HFFc6 (cell line): ENCODE measurements at regions not wholly inside any gene's neighbourhood (a gene's known extent, or its start where the extent isn't known, plus 50 kb on each side); places are given as distances from the start of the nearest gene placed in this dataset.

Source experiments
- DNase-seq: peaks from one replicate; pipeline ENCODE4 v3.0.0-alpha.2; 2018
- H3K27ac Mint-ChIP-seq: 2 replicates; pipeline ENCODE4 v1.8.0; 2020; ENCODE audit warnings: mild to moderate bottlenecking, mixed read lengths
- H3K27me3 Mint-ChIP-seq: 2 replicates; pipeline ENCODE4 v1.8.0; 2021; ENCODE audit warnings: mild to moderate bottlenecking, moderate library complexity, mixed read lengths; ENCODE audit not compliant: insufficient read depth
- H3K36me3 Mint-ChIP-seq: 2 replicates; pipeline ENCODE4 v1.8.0; 2021; ENCODE audit warnings: low read depth, mixed read lengths
- H3K4me1 Mint-ChIP-seq: 2 replicates; pipeline ENCODE4 v1.8.0; 2020; ENCODE audit warnings: low read depth, mixed read lengths
- H3K4me3 Mint-ChIP-seq: 2 replicates; pipeline ENCODE4 v1.8.0; 2020; ENCODE audit warnings: mild to moderate bottlenecking, moderate library complexity, mixed read lengths
- H3K9me3 Mint-ChIP-seq: 2 replicates; pipeline ENCODE4 v1.8.0; 2020; ENCODE audit warnings: mild to moderate bottlenecking, mixed read lengths
- CTCF ChIP-seq: fragments of 200-600 bp; sonication (generic); IDR thresholded peaks from 2 replicates; pipeline ENCODE4 v1.5.0; 2021; ENCODE audit warnings: antibody characterized with exemption, mild to moderate bottlenecking

DNA sequence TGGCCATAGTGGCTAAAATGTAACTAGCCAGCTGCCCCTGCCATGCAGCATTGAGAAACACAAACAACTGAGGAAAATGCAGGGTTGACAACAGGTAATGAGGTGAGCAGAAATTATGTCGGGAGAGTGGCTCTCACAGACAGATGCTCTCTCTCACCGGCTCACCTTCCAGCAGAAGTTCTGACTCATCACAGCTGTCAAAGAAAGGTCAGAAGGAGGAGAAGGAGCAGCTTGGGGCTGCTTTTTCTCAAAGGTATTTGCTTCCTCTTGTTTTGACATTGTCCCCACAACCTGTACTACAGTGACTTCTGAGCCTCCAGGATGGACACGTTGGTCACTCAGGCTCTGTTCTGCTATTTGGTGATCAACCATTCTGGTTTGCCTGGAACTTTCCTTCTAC, 190.5 kb upstream of the HEY2 start:
- Mint-ChIP-seq H3K4me1 (no peaks in the 10 kb centered on the region), H3K4me3 (no peak overlapping the region), H3K36me3 (no peaks in the 10 kb centered on the region), H3K27ac (no peak overlapping the region), H3K9me3 (no peaks in the 10 kb centered on the region), H3K27me3 (peaks cover 2% of the 10 kb centered on the region)
- TF ChIP-seq CTCF = no peak
- DNase-seq = no peak

GRCh38 chr6:125562156-125562555, 187.3 kb upstream of the HEY2 start:
- no peak overlapping the region for H3K4me3 Mint-ChIP-seq
- H3K9me3 Mint-ChIP-seq = no peaks in the 10 kb centered on the region; the same call in 1 of the 2 replicates
- H3K4me1 Mint-ChIP-seq = no peaks in the 10 kb centered on the region
- no peak overlapping the region for H3K27ac Mint-ChIP-seq
- H3K27me3 Mint-ChIP-seq = no peaks in the 10 kb centered on the region; the same call in 1 of the 2 replicates
- DNase-seq = no peak
- TF ChIP-seq CTCF = no peak
- no peaks in the 10 kb centered on the region for H3K36me3 Mint-ChIP-seq

DNA sequence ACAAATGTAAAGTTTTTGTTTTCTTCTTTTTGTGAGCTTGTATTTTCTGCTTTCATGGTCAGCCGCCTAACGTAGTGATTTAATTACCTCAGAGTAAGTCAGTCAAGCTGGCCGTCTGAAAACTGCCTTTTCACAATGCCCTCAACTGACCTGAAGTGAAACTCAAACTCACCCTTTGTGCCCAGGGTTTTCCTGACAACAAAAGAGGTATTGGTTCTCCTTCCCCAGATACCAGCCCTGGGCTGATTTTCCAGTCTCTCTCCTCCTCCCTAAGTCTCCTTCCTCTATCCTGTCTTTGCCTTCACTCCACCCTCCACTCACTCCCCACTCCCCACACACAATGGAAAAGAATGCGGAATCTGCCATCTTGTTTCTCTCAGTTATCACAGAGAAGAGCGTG, 184.5 kb upstream of the HEY2 start:
- H3K27me3 Mint-ChIP-seq = peaks cover 1% of the 10 kb centered on the region
- no peak for TF ChIP-seq CTCF
- DNase-seq = no peak
- no peak overlapping the region for H3K27ac Mint-ChIP-seq
- H3K36me3 Mint-ChIP-seq = no peaks in the 10 kb centered on the region
- no peak overlapping the region for H3K4me3 Mint-ChIP-seq
- no peaks in the 10 kb centered on the region; the same call in 1 of the 2 replicates for H3K9me3 Mint-ChIP-seq
- no peaks in the 10 kb centered on the region for H3K4me1 Mint-ChIP-seq

GRCh38 chr6:125567407-125567806, 182.0 kb upstream of the HEY2 start:
- Mint-ChIP-seq H3K36me3 (no peaks in the 10 kb centered on the region), H3K27ac (no peak overlapping the region), H3K4me3 (no peak overlapping the region), H3K27me3 (peaks cover 1% of the 10 kb centered on the region; the same call in 1 of the 2 replicates), H3K4me1 (no peaks in the 10 kb centered on the region), H3K9me3 (no peaks in the 10 kb centered on the region; the same call in 1 of the 2 replicates)
- no peak for DNase-seq
- TF ChIP-seq CTCF = no peak

DNA sequence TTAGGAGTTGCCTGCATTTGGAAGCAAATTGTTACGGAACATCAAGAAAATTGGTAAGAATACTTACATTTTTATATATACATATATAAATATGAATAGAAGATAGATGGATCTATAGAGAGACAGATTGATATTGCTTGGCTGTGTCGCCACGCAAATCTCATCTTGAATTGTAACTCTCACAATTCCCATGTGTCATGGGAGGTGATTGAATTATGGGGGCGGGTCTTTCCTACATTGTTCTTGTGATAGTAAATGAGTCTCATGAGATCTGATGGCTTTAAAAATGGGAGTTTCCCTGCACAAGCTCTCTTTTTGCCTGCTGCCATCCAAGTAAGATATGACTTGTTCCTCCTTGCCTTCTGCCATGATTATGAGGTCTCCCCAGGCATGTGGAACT, 180.8 kb upstream of the HEY2 start:
- peaks cover 1% of the 10 kb centered on the region; the same call in 1 of the 2 replicates for H3K27me3 Mint-ChIP-seq
- H3K4me1 Mint-ChIP-seq = no peaks in the 10 kb centered on the region
- no peak for DNase-seq
- H3K4me3 Mint-ChIP-seq = no peak overlapping the region
- no peak for TF ChIP-seq CTCF
- no peak overlapping the region for H3K27ac Mint-ChIP-seq
- H3K9me3 Mint-ChIP-seq = no peaks in the 10 kb centered on the region; the same call in 1 of the 2 replicates
- H3K36me3 Mint-ChIP-seq = no peaks in the 10 kb centered on the region

- H3K27ac Mint-ChIP-seq = no peak overlapping the region
- no peaks in the 10 kb centered on the region; the same call in 1 of the 2 replicates for H3K9me3 Mint-ChIP-seq
- TF ChIP-seq CTCF = no peak
- peaks cover 1% of the 10 kb centered on the region; the same call in 1 of the 2 replicates for H3K27me3 Mint-ChIP-seq
- H3K36me3 Mint-ChIP-seq = no peaks in the 10 kb centered on the region
- no peak overlapping the region for H3K4me3 Mint-ChIP-seq
- no peaks in the 10 kb centered on the region for H3K4me1 Mint-ChIP-seq
- no peak for DNase-seq
Observed at GRCh38 chr6:125570526-125570925, 178.9 kb upstream of the HEY2 start.
